Peyer's patch (tissue), 4 donors: ENCODE measurements at regions not wholly inside any gene's neighbourhood (a gene's known extent, or its start where the extent isn't known, plus 50 kb on each side); places are given as distances from the start of the nearest gene placed in this dataset.

ENCODE experiments used
- DNase-seq, 3 donors: peaks; one replicate each; pipeline ENCODE4 v3.0.0-alpha.2; 2017 to 2019
- H3K27ac ChIP-seq, 4 donors: fragments of 200-600 bp; sonication (generic); one replicate each; pipeline ENCODE4 v1.5.1; 2016 to 2019
- H3K27me3 ChIP-seq, 2 donors: fragments of 200-600 bp; sonication (generic); one replicate each; pipeline ENCODE4 v1.5.1; 2019
- H3K36me3 ChIP-seq, 3 donors: fragments of 200-600 bp; sonication (generic); one replicate each; pipeline ENCODE4 v1.5.1; 2016 to 2019
- H3K4me1 ChIP-seq, 4 donors: fragments of 200-600 bp; sonication (generic); one replicate each; pipeline ENCODE4 v1.5.1; 2016 to 2019
- H3K4me3 ChIP-seq, 4 donors: fragments of 200-600 bp; sonication (generic); 1 replicate in 3 of 4; 2 replicates in 1 of 4; pipeline ENCODE4 v1.5.1; 2016 to 2019; ENCODE audit warnings: mild to moderate bottlenecking in 1 of 4
- H3K9me3 ChIP-seq, 4 donors: fragments of 200-600 bp; sonication (generic); one replicate each; pipeline ENCODE4 v1.5.1; 2016 to 2019; ENCODE audit warnings: mild to moderate bottlenecking in 1 of 4
- POLR2A ChIP-seq, 2 donors: fragments of 450-650 bp; IDR thresholded peaks; one replicate each; pipeline ENCODE4 v1.5.1; 2017; ENCODE audit warnings: antibody characterized with exemption in 2 of 2, mild to moderate bottlenecking in 2 of 2, moderate library complexity in 2 of 2
- TF ChIP-seq, protein P1 (sequence below), 6 experiments: fragments of 450-650 bp in 4 of 6; fragments of 200-600 bp in 2 of 6; sonication (generic) in 1 of 6; IDR thresholded peaks; one replicate each; pipeline ENCODE4 v1.5.1; 2017 to 2019; ENCODE audit warnings: antibody characterized with exemption in 6 of 6, mild to moderate bottlenecking in 3 of 6, moderate library complexity in 1 of 6

DNA sequence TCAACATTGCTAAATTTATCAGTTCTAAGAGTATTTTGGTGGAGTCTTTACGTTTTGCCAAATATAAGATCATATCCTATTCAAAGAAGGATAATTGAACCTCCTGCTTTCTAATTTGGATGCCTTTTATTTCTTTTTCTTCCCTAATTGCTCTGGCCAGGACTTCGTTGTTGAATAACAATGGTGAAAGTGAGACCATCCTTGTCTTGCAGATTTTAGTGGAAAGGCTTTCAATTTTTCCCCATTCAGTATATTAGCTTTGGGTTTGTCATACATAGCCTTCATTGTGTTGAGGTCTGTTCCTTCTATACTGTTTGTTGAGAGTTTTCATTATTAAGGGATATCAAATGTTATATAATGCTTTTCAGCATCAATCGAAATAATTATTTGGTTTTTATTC is 1974.2 kb upstream of the ACO1 start:
- Histone ChIP-seq H3K9me3 (no peaks in the 10 kb centered on the region), H3K27ac (no peak overlapping the region), H3K27me3 (no peaks in the 10 kb centered on the region), H3K4me3 (no peak overlapping the region), H3K4me1 (no peaks in the 10 kb centered on the region), H3K36me3 (no peaks in the 10 kb centered on the region)
- TF ChIP-seq POLR2A (IDR thresholded peaks at IDR 0.05): no peak
- TF ChIP-seq, protein P1, sequence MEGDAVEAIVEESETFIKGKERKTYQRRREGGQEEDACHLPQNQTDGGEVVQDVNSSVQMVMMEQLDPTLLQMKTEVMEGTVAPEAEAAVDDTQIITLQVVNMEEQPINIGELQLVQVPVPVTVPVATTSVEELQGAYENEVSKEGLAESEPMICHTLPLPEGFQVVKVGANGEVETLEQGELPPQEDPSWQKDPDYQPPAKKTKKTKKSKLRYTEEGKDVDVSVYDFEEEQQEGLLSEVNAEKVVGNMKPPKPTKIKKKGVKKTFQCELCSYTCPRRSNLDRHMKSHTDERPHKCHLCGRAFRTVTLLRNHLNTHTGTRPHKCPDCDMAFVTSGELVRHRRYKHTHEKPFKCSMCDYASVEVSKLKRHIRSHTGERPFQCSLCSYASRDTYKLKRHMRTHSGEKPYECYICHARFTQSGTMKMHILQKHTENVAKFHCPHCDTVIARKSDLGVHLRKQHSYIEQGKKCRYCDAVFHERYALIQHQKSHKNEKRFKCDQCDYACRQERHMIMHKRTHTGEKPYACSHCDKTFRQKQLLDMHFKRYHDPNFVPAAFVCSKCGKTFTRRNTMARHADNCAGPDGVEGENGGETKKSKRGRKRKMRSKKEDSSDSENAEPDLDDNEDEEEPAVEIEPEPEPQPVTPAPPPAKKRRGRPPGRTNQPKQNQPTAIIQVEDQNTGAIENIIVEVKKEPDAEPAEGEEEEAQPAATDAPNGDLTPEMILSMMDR (IDR thresholded peaks at IDR 0.05): no peak
- no peak for DNase-seq

DNA sequence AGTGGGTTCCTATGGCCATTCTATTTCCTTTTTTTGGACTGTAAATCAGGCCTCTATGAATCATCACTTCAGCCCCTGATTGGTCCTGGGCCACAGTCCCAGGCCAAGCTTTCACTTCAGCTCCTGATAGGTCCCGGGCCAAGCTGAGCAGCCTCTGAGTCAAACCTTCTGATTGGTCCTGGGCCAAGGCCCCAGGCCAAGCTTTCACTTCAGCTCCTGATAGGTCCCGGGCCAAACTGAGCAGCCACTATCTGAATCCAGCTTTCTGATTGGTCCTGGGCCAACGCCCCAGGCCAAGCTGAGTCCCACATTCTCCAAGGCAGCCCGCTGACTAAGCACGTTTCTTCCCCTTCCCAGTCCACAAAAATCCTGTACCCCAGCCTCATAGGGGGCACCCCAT is 1972.9 kb upstream of the ACO1 start:
- no peaks in the 10 kb centered on the region for H3K36me3 ChIP-seq
- no peak overlapping the region for H3K4me3 ChIP-seq
- no peak overlapping the region for H3K27ac ChIP-seq
- no peaks in the 10 kb centered on the region for H3K4me1 ChIP-seq
- no peaks in the 10 kb centered on the region for H3K27me3 ChIP-seq
- no peaks in the 10 kb centered on the region for H3K9me3 ChIP-seq
- DNase-seq: no peak
- no peak for TF ChIP-seq POLR2A (IDR thresholded peaks at IDR 0.05)
- TF ChIP-seq, protein P1 (IDR thresholded peaks at IDR 0.05): no peak

DNA sequence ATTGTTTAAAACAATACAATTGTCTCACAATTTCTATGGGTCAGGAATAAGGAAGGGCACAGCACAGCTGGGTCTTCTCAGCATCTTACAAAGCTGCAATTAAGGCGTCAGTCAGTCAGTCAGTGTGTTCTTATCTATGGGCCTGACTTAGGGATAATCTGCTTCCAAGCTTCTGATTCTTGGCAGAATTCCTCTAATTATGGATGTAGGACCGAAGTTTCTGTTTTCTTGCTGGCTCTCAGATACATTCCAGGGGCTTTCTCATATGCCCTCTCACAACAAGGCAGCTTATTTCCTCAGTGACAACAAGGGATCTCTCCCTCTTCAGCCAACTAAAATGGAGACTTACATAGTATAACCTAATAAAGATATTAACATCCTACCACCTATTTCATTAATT is 1925.3 kb upstream of the ACO1 start:
- Histone ChIP-seq H3K36me3 (no peaks in the 10 kb centered on the region), H3K4me1 (no peaks in the 10 kb centered on the region), H3K27me3 (no peaks in the 10 kb centered on the region), H3K9me3 (no peaks in the 10 kb centered on the region), H3K4me3 (no peak overlapping the region), H3K27ac (no peak overlapping the region)
- no peak for DNase-seq
- TF ChIP-seq, protein P1 (IDR thresholded peaks at IDR 0.05): no peak
- no peak for TF ChIP-seq POLR2A (IDR thresholded peaks at IDR 0.05)

DNA sequence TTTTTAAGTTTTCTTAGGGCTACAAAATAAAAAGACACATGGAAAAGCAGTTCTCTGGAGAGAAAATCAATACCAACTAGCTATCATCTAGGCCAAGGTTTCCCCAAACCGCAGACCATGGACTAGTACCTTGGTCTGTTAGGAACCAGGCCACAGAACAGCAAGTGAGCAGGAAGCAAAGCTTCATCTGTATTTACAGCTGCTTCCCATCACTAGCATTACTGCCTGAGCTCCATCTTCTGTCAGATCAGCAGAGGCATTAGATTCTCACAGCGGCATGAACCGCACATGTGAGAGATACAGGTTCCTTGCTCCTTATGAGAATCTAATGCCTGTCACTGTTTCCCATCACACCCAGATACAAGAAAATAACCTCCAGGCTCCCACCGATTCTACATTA is 1907.6 kb upstream of the ACO1 start:
- no peaks in the 10 kb centered on the region for H3K9me3 ChIP-seq
- TF ChIP-seq POLR2A (IDR thresholded peaks at IDR 0.05): no peak
- TF ChIP-seq, protein P1 (IDR thresholded peaks at IDR 0.05): no peak
- no peaks in the 10 kb centered on the region for H3K36me3 ChIP-seq
- H3K27ac ChIP-seq: no peak overlapping the region
- H3K27me3 ChIP-seq: no peaks in the 10 kb centered on the region
- H3K4me3 ChIP-seq: no peak overlapping the region
- no peak for DNase-seq
- H3K4me1 ChIP-seq: no peaks in the 10 kb centered on the region

DNA sequence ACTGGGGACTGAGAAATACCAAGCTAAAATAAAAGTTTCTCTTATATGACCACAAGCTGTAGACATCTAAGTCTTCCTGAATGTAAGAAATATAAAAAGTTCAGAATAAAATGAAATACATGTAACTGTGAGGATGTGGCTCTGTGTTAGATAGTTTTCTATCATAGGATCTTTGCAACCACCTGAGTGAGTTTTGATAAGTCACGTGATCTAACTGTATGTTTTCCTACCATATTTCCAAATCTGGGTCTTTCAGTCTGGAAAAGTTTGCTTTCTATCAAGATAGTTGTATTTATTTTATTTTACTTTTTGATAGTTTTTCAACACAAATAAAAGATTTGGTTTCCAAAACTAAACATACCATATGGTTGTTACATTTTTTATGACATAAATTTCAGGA is 1905.8 kb upstream of the ACO1 start:
- H3K27me3 ChIP-seq: no peaks in the 10 kb centered on the region
- no peak overlapping the region for H3K4me3 ChIP-seq
- H3K27ac ChIP-seq: no peak overlapping the region
- H3K36me3 ChIP-seq: no peaks in the 10 kb centered on the region
- TF ChIP-seq, protein P1 (IDR thresholded peaks at IDR 0.05): no peak
- no peak for TF ChIP-seq POLR2A (IDR thresholded peaks at IDR 0.05)
- H3K9me3 ChIP-seq: no peaks in the 10 kb centered on the region
- H3K4me1 ChIP-seq: no peaks in the 10 kb centered on the region
- DNase-seq: no peak

DNA sequence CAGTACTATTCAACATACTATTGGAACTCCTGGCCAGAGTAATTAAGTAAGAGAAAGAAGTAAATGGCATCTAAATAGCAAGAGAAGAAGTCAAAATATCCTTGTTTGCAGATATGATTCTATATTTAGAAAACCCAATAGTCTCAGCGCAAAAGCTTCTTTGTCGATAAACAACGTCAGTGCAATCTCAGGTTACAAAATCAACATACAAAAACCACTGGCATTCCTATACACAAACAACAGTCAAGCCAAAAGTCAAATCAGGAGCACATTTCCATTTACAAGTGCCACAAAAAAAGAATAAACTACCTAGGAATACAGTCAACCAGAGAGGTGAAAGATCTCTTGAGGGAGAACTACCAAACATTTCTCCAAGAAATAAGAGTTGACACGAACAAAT is 1901.9 kb upstream of the ACO1 start:
- Histone ChIP-seq H3K4me3 (no peak overlapping the region), H3K4me1 (no peaks in the 10 kb centered on the region), H3K9me3 (no peaks in the 10 kb centered on the region), H3K27ac (no peak overlapping the region), H3K27me3 (no peaks in the 10 kb centered on the region), H3K36me3 (no peaks in the 10 kb centered on the region)
- TF ChIP-seq, protein P1 (IDR thresholded peaks at IDR 0.05): no peak
- TF ChIP-seq POLR2A (IDR thresholded peaks at IDR 0.05): no peak
- DNase-seq: no peak
